ENCODE measurements at regions not wholly inside any gene's neighbourhood (a gene's known extent, or its start where the extent isn't known, plus 50 kb on each side); places are given as distances from the start of the nearest gene placed in this dataset.
"Not testable (repeated sequence)": the region's sequence is repeated elsewhere in the genome, so short reads cannot be mapped to it uniquely, and the experiment has no call there.

- DNase-seq (no peak), ATAC-seq (ENCODE audit: poor library complexity) (no peak)
- intact Hi-C loops (cut with DNase I): no loop called here
Measured at GRCh38 chr13:63497601-63498000, 2082.0 kb upstream of the PCDH20 start.

DNA sequence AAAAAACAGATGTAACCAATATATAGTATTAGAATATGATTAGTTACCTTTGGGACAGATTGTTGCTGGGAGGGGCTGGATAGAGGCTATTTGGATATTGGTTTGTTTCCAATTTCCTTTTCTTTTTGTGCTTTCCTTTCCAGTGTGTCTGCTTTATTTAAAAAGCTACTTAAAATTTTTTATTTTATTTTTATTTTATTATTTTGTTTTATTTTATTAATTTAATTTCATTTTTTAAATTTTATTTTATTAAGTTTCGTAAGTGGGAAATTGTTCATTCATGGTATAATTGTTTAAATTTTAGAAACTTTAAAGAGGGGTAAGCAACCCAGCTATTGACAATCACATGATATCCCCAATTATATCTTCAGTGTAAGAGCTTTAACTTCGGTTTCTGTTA, 2077.0 kb upstream of the PCDH20 start:
- intact Hi-C loops (cut with DNase I): no loop called here
- ATAC-seq (ENCODE audit: poor library complexity) (no peak), DNase-seq (no peak)

GRCh38 chr13:63490149-63490548, 2074.5 kb upstream of the PCDH20 start:
- no peak for DNase-seq
- intact Hi-C loops (cut with DNase I): no loop called here
- ATAC-seq (ENCODE audit: poor library complexity): no peak

DNA sequence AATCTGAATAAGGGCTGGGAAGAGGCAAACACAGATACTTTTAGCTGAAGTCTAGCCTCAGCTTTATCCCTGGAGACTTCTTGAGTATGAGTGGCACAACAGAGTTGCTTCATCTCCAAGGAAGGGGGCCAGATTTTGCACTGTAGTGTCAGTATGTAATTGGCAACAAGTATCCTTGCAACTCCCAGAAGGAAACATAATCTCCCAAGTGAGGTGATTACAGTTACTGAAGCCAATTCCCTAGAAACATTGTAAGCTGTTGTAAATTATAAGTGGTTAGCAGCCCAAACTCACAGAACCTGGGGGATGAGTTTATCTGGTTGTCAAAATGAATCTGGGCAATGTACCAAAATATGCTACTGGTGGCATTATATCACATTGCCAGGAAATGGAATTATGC, 2065.7 kb upstream of the PCDH20 start:
- ATAC-seq (ENCODE audit: poor library complexity): no peak
- intact Hi-C loops (cut with DNase I): no loop called here
- DNase-seq: no peak

GRCh38 chr13:63472711-63473110, 2057.1 kb upstream of the PCDH20 start:
- DNase-seq (no peak), ATAC-seq (ENCODE audit: poor library complexity) (no peak)
- intact Hi-C loops (cut with DNase I): no loop called here

DNA sequence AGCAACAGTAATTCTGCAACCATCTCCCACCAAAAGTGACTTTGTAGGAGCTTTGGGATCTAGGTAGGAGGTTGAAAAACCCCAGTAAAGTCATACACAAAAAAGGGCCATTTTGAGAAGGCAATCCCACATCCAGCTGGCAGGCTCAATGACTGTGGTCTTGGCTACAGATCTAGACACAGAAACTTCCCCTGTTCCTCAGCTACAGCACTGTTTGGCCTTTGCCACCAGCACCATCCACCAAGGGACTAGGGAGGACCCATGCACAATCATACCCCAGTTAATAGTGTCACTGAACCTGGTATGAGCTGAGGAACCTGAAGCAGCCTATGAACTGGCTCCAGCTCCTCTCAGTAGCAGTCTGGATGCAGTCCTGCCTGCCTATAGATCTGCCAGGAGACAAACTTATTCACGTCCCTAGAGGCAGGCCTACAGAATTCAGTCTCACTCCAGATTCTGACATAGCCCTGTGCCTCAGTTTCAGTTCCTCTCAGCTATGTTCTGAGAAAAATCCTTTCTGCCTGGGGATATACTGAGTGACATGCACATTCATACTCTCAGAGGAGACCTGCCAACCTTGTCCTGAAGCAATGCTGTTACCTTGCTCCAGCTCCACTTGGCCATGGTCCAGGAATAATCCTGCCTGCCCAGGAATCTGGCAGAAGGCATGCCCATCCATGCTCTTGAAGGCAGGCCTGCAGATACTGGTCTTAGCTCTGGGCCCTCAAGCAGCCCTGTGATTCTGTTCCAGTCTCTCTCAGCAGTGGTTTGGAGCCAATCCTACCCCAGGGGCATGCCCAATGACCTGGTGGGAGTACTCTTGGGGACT, 2048.3 kb upstream of the PCDH20 start:
- ATAC-seq (ENCODE audit: poor library complexity) (no peak), DNase-seq (no peak)
- intact Hi-C loops (cut with DNase I): no loop called here

DNA sequence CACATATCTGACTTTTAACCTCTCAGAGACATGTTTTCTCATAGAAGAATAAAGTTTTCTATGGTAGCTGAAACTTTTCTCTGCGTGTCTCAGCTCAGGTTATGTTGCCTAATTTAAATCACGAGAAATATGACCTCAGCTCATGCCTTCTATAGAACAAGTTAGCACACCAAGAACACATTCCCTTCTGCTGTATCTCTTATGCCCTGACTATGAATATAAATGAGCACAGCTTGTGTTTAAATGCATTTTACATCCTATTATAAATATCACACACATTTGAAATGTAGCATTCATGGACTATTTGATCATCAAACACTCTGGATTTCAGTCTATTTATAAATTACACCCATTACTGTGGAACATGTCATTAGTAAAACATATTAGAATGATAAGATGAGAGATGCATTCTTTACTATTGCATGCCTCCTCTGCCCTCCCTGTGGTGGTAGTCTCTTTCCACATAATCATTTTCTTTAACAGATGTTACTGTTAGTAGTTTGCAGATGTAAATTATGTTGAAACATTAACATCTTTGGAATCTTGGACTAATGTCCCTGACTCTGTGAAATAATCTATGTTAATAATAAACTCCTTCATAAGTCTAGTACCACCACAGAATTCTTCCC, 2044.9 kb upstream of the PCDH20 start:
- no peak for DNase-seq
- no peak for ATAC-seq (ENCODE audit: poor library complexity)
- intact Hi-C loops (cut with DNase I): no loop called here

GRCh38 chr13:63457186-63457585, 2041.5 kb upstream of the PCDH20 start:
- ATAC-seq (ENCODE audit: poor library complexity): no peak
- intact Hi-C loops (cut with DNase I): no loop called here
- DNase-seq: no peak

- DNase-seq (no peak), ATAC-seq (ENCODE audit: poor library complexity) (no peak)
- intact Hi-C loops (cut with DNase I): no loop called here
Measured at GRCh38 chr13:63455938-63456337, 2040.3 kb upstream of the PCDH20 start.

DNA sequence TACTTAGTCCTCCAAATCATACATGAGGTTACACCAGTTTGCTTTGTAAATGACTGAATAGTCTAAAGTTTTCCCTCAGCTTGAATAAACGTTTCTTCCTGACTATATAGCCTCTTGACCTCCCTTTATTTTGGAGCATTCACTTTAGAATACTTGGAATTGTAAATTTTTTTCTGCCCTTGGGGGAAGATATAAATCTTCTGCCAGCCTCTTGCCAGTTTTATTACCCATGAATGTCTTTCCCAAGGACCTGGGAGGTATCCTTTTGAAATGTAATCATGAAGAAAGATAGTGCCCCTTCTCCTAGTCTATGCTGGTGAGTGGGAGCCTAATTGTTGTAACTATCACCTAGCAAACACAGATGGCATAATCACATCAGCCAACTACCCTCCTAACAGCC, 2033.9 kb upstream of the PCDH20 start:
- intact Hi-C loops (cut with DNase I): no loop called here
- ATAC-seq (ENCODE audit: poor library complexity) (no peak), DNase-seq (no peak)

- no peak for ATAC-seq (ENCODE audit: poor library complexity)
- DNase-seq: no peak
- intact Hi-C loops (cut with DNase I): no loop called here
Measured at GRCh38 chr13:63448692-63449091, 2033.0 kb upstream of the PCDH20 start.

DNA sequence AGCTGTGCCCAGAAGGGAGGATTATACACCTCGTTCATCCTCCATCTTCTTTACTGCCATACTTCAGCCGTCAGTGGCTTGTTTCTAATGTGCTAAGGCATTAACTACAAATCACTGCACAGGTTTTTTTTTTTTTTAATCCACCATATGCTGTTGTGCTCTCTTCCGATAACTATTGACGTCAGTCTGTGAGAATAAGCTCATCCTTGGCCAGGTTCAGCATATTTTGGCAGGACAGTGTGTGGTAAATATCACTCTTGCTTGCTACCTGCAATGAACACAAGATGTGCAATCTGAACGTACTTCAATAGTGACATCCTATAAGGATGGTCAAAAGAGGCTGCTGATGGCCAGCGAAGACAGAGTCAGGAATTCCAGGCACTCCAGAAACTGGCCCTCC, 2030.7 kb upstream of the PCDH20 start:
- intact Hi-C loops (cut with DNase I): no loop called here
- DNase-seq (no peak), ATAC-seq (ENCODE audit: poor library complexity) (no peak)

- ATAC-seq (ENCODE audit: poor library complexity); intact Hi-C loops (cut with DNase I); DNase-seq: not testable (repeated sequence)
Measured at GRCh38 chr13:63444225-63444624, 2028.6 kb upstream of the PCDH20 start.

GRCh38 chr13:63438951-63439350, 2023.3 kb upstream of the PCDH20 start:
- intact Hi-C loops (cut with DNase I): no loop called here
- ATAC-seq (ENCODE audit: poor library complexity): no peak
- DNase-seq: no peak

DNA sequence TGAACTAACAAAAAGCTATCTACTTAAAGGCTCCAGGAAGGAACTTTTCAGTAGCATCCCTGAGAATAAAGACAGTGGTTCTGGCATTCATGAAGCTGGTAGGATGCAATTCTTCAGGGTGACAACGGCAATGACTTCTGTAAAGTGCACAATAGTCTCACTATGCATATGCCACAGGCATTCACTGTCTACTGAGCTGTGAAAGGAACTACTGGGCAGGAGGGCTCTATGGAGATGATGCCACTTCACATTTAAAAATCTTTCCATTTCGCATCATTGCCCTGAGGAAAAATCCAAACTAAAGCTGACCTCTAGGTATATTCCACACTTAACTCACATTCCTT, 2020.6 kb upstream of the PCDH20 start:
- intact Hi-C loops (cut with DNase I): no loop called here
- DNase-seq (no peak), ATAC-seq (ENCODE audit: poor library complexity) (no peak)

- ATAC-seq (ENCODE audit: poor library complexity): no peak
- intact Hi-C loops (cut with DNase I): no loop called here
- DNase-seq: no peak
Measured at GRCh38 chr13:63435667-63436324, 2020.1 kb upstream of the PCDH20 start.

DNA sequence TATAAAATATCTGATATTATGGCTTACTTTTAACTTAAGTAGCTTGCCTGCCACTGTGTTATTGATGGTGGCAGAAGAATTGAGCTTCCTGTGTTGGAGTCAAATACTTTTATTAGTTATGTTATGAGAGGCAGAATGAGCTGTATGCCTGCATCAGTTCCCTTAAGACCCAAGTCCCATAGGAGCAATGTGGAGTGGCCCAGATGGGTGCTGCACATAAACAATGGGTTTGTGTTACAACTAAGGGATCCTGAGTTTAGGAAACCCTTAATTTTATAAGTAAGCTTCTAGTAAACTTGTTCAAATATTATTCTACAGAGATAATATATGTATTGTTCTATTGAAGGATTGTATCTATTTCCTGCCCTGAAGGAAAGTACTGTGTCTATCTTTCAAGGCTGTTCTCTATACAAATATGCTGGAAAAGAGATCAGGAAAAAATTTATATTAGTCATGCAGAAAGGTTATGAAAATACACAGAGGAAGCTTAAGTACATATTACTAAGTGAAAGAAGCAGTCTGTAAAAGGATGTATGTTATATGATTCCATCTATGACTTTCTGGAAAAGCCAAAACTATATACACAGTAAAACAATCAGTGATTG, 2018.0 kb upstream of the PCDH20 start:
- ATAC-seq (ENCODE audit: poor library complexity) (no peak), DNase-seq (no peak)
- intact Hi-C loops (cut with DNase I): no loop called here

- no peak for ATAC-seq (ENCODE audit: poor library complexity)
- intact Hi-C loops (cut with DNase I): no loop called here
- no peak for DNase-seq
Measured at GRCh38 chr13:63427170-63427569, 2011.5 kb upstream of the PCDH20 start.

- no peak for ATAC-seq (ENCODE audit: poor library complexity)
- no peak for DNase-seq
- intact Hi-C loops (cut with DNase I): no loop called here
Measured at GRCh38 chr13:63425131-63425530, 2009.5 kb upstream of the PCDH20 start.

- ATAC-seq (ENCODE audit: poor library complexity) (no peak), DNase-seq (no peak)
- intact Hi-C loops (cut with DNase I): no loop called here
Measured at GRCh38 chr13:63421123-63421522, 2005.5 kb upstream of the PCDH20 start.
